SK-N-SH (cell line): ENCODE measurements at regions not wholly inside any gene's neighbourhood (a gene's known extent, or its start where the extent isn't known, plus 50 kb on each side); places are given as distances from the start of the nearest gene placed in this dataset.

Source experiments
- CTCF ChIA-PET: fragments of 300-600, 350-600 bp; formaldehyde crosslinking; extraction: SDS; loops from one replicate; lab custom pipeline; 2021; lab: Yijun Ruan, JAX
- POLR2A ChIA-PET: fragments of 350-600 bp; sonication (Branson Sonifier 250); formaldehyde crosslinking; extraction: SDS; loops from one replicate; lab custom pipeline; 2020; ENCODE audit warnings: antibody characterized with exemption, inconsistent platforms; lab: Yijun Ruan, JAX
- DNase-seq: peaks from one replicate; pipeline ENCODE4 v3.0.0; 2012
- H2AFZ ChIP-seq: fragments of 200-600 bp; sonication (generic); 2 replicates; pipeline ENCODE4 v1.8.1; 2016; ENCODE audit warnings: antibody characterized with exemption, mild to moderate bottlenecking, low read depth
- H3F3A ChIP-seq: fragments of 200-600 bp; sonication (generic); replicated peaks from 2 replicates; pipeline ENCODE3; 2016; ENCODE audit warnings: antibody characterized with exemption, mild to moderate bottlenecking; ENCODE audit not compliant: insufficient read depth
- H3K27ac ChIP-seq, 2 experiments: fragments of 200-500 bp in 1 of 2; fragments of 200-600 bp in 1 of 2; sonication (Bioruptor generic) in 1 of 2; sonication (generic), shearing (Covaris generic) in 1 of 2; 2 replicates each; pipeline versions ENCODE4 v1.5.1 to v1.6.1; 2014 to 2016; ENCODE audit warnings: low read depth in 2 of 2, inconsistent platforms in 1 of 2, low read length in 1 of 2, mild to moderate bottlenecking in 1 of 2, mixed read lengths in 1 of 2
- H3K27me3 ChIP-seq: fragments of 200-600 bp; sonication (generic), shearing (Covaris generic); 2 replicates; pipeline ENCODE4 v1.6.1; 2016; ENCODE audit warnings: mixed run types; ENCODE audit not compliant: insufficient read depth
- H3K36me3 ChIP-seq, 2 experiments: fragments of 200-500 bp in 1 of 2; fragments of 200-600 bp in 1 of 2; sonication (Bioruptor generic) in 1 of 2; sonication (generic) in 1 of 2; replicated peaks in 1 of 2; 2 replicates each; pipeline versions ENCODE3 to v1.5.1; 2014 to 2016; ENCODE audit warnings: low read length in 1 of 2, mild to moderate bottlenecking in 1 of 2; ENCODE audit not compliant: insufficient read depth in 2 of 2, control insufficient read depth in 1 of 2
- H3K4me1 ChIP-seq, 2 experiments: fragments of 200-500 bp in 1 of 2; fragments of 200-600 bp in 1 of 2; sonication (Bioruptor generic) in 1 of 2; sonication (generic), shearing (Covaris generic) in 1 of 2; 2 replicates each; pipeline versions ENCODE4 v1.5.1 to v1.6.1; 2014 to 2016; ENCODE audit warnings: low read depth in 1 of 2, low read length in 1 of 2, mixed run types in 1 of 2; ENCODE audit not compliant: insufficient read depth in 2 of 2, control insufficient read depth in 1 of 2
- H3K4me2 ChIP-seq: fragments of 200-600 bp; sonication (generic), shearing (Covaris generic); 2 replicates; pipeline ENCODE4 v1.6.1; 2017; ENCODE audit warnings: mixed run types
- H3K4me3 ChIP-seq, 2 experiments: fragments of 200-500 bp in 1 of 2; fragments of 200-600 bp in 1 of 2; sonication (Bioruptor generic) in 1 of 2; sonication (generic), shearing (Covaris generic) in 1 of 2; 2 replicates each; pipeline versions ENCODE4 v1.5.1 to v1.8.1; 2014 to 2016; ENCODE audit warnings: low read depth in 2 of 2, inconsistent platforms in 1 of 2, low read length in 1 of 2, mild to moderate bottlenecking in 1 of 2, mixed read lengths in 1 of 2, moderate library complexity in 1 of 2
- H3K79me2 ChIP-seq: fragments of 200-600 bp; sonication (generic); 2 replicates; pipeline ENCODE4 v1.8.1; 2017; ENCODE audit warnings: mild to moderate bottlenecking; ENCODE audit not compliant: insufficient read depth
- H3K9ac ChIP-seq: fragments of 200-600 bp; sonication (generic); 2 replicates; pipeline ENCODE4 v1.6.1; 2017; ENCODE audit warnings: mixed run types
- H3K9me2 ChIP-seq: fragments of 200-600 bp; sonication (generic); 2 replicates; pipeline ENCODE4 v1.6.1; 2017; ENCODE audit warnings: mixed run types
- H3K9me3 ChIP-seq: fragments of 200-600 bp; sonication (generic); 2 replicates; pipeline ENCODE4 v1.6.1; 2017; ENCODE audit warnings: mixed run types, mild to moderate bottlenecking, moderate library complexity
- H4K20me1 ChIP-seq: fragments of 200-600 bp; sonication (generic); 2 replicates; pipeline ENCODE4 v1.6.1; 2017; ENCODE audit warnings: mild to moderate bottlenecking, mixed run types; ENCODE audit not compliant: insufficient read depth
- ELF1 ChIP-seq: IDR thresholded peaks from 2 replicates; pipeline ENCODE4 v1.4.0; 2012
- EZH2phosphoT487 ChIP-seq: fragments of 200-600 bp; sonication (generic); IDR thresholded peaks from 2 replicates; pipeline ENCODE4 v1.6.1; 2017; ENCODE audit warnings: low read depth, mixed run types, mild to moderate bottlenecking, antibody characterized with exemption, moderate library complexity, borderline replicate concordance
- FOSL2 ChIP-seq: IDR thresholded peaks from 2 replicates; pipeline ENCODE4 v1.4.0; 2012; ENCODE audit warnings: low read depth, mild to moderate bottlenecking, moderate library complexity, borderline replicate concordance
- FOXM1 ChIP-seq: IDR thresholded peaks from 2 replicates; pipeline ENCODE4 v1.4.0; 2012; ENCODE audit warnings: low read depth, mild to moderate bottlenecking
- GATA2 ChIP-seq: sonication (generic); formaldehyde crosslinking; IDR thresholded peaks from 2 replicates; pipeline ENCODE4 v1.5.0; 2020; ENCODE audit warnings: mild to moderate bottlenecking, missing genetic modification reagents
- IRF3 ChIP-seq: fragments of 150-350 bp; IDR thresholded peaks from 2 replicates; pipeline ENCODE4 v1.6.1; 2016; ENCODE audit warnings: mild to moderate bottlenecking, low read depth, low read length
- MAX ChIP-seq: IDR thresholded peaks from 2 replicates; pipeline ENCODE4 v1.4.0; 2012; ENCODE audit warnings: low read depth
- MEF2A ChIP-seq: IDR thresholded peaks from 2 replicates; pipeline ENCODE4 v1.4.0; 2012; ENCODE audit warnings: low read depth, borderline replicate concordance
- NFIC ChIP-seq: IDR thresholded peaks from 2 replicates; pipeline ENCODE4 v1.4.0; 2012; ENCODE audit warnings: borderline replicate concordance
- NRF1 ChIP-seq: IDR thresholded peaks from 2 replicates; pipeline ENCODE4 v1.6.1; 2012; ENCODE audit warnings: low read depth, mild to moderate bottlenecking, low read length
- POLR2AphosphoS5 ChIP-seq: IDR thresholded peaks from 2 replicates; pipeline ENCODE4 v1.6.1; 2012; ENCODE audit warnings: low read depth, low read length
- RAD21 ChIP-seq: IDR thresholded peaks from 2 replicates; pipeline ENCODE4 v1.6.1; 2012; ENCODE audit warnings: mild to moderate bottlenecking, low read length
- RCOR1 ChIP-seq: fragments of 150-350 bp; IDR thresholded peaks from 2 replicates; pipeline ENCODE4 v1.6.1; 2017; ENCODE audit warnings: antibody characterized with exemption, low read length
- TCF12 ChIP-seq: IDR thresholded peaks from 2 replicates; pipeline ENCODE4 v1.4.0; 2012
- USF1 ChIP-seq: IDR thresholded peaks from 2 replicates; pipeline ENCODE4 v1.4.0; 2012; ENCODE audit warnings: low read depth, borderline replicate concordance
- ZBTB33 ChIP-seq: IDR thresholded peaks from 2 replicates; pipeline ENCODE4 v1.4.0; 2012; ENCODE audit warnings: low read depth, borderline replicate concordance
- WGBS: methylation state at CpG from one replicate; pipeline ENCODE4 v1.1.6; 2017; ENCODE audit warnings: low lambda C conversion rate; 5-methylcytosine and 5-hydroxymethylcytosine counted together
- TF ChIP-seq, protein P1 (sequence below): IDR thresholded peaks from 2 replicates; pipeline ENCODE4; 2012
- TF ChIP-seq, protein P2 (sequence below): IDR thresholded peaks from 2 replicates; pipeline ENCODE4 v1.6.1; 2012; ENCODE audit warnings: mild to moderate bottlenecking, low read depth, low read length, moderate library complexity
- TF ChIP-seq, protein P3 (sequence below): fragments of 150-350 bp; IDR thresholded peaks from 2 replicates; pipeline ENCODE4 v1.6.1; 2017; ENCODE audit warnings: antibody characterized with exemption, low read length, low read depth, borderline replicate concordance

DNA sequence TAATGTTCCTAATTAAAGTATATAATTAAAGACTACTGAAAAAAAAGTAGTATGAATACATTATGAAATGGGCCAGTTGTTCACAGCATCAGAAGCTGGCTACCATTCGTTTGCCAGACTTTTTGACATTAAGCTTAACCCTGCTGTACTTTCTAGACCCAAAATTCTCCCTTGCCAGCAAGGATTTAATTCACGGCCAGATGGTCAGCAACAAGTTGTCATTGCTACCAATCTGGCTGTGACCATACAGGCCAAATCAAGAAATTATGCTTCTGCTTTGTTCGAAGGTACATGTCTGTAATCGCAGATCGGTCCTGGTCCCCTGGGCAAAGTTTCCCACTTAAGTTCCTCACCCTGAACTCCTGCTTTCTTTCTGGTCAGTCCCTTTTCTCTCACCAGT, 217.7 kb upstream of the ATXN7L3B start:
- Histone ChIP-seq H3F3A (no peaks in the 10 kb centered on the region), H3K27me3 (no peaks in the 10 kb centered on the region; the same call in 1 of the 2 replicates), H3K4me3 (no peak overlapping the region), H3K4me2 (no peak overlapping the region), H3K9me2 (no peaks in the 10 kb centered on the region), H3K4me1 (peaks cover 0 to 5% of the 10 kb centered on the region in 2 experiments; a peak in 1 of 4 replicates), H3K9me3 (no peaks in the 10 kb centered on the region), H3K27ac (no peak overlapping the region), H2AFZ (no peak overlapping the region), H3K36me3 (no peaks in the 10 kb centered on the region), H3K79me2 (no peaks in the 10 kb centered on the region), H4K20me1 (no peaks in the 10 kb centered on the region), H3K9ac (no peak overlapping the region)
- TF ChIP-seq, protein P1, sequence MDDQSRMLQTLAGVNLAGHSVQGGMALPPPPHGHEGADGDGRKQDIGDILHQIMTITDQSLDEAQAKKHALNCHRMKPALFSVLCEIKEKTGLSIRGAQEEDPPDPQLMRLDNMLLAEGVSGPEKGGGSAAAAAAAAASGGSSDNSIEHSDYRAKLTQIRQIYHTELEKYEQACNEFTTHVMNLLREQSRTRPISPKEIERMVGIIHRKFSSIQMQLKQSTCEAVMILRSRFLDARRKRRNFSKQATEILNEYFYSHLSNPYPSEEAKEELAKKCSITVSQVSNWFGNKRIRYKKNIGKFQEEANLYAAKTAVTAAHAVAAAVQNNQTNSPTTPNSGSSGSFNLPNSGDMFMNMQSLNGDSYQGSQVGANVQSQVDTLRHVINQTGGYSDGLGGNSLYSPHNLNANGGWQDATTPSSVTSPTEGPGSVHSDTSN: no peak
- TF ChIP-seq MAX: no peak
- TF ChIP-seq IRF3: no peak
- TF ChIP-seq FOSL2: no peak
- TF ChIP-seq POLR2AphosphoS5: no peak
- no peak for TF ChIP-seq GATA2
- TF ChIP-seq ZBTB33: no peak
- TF ChIP-seq, protein P2, sequence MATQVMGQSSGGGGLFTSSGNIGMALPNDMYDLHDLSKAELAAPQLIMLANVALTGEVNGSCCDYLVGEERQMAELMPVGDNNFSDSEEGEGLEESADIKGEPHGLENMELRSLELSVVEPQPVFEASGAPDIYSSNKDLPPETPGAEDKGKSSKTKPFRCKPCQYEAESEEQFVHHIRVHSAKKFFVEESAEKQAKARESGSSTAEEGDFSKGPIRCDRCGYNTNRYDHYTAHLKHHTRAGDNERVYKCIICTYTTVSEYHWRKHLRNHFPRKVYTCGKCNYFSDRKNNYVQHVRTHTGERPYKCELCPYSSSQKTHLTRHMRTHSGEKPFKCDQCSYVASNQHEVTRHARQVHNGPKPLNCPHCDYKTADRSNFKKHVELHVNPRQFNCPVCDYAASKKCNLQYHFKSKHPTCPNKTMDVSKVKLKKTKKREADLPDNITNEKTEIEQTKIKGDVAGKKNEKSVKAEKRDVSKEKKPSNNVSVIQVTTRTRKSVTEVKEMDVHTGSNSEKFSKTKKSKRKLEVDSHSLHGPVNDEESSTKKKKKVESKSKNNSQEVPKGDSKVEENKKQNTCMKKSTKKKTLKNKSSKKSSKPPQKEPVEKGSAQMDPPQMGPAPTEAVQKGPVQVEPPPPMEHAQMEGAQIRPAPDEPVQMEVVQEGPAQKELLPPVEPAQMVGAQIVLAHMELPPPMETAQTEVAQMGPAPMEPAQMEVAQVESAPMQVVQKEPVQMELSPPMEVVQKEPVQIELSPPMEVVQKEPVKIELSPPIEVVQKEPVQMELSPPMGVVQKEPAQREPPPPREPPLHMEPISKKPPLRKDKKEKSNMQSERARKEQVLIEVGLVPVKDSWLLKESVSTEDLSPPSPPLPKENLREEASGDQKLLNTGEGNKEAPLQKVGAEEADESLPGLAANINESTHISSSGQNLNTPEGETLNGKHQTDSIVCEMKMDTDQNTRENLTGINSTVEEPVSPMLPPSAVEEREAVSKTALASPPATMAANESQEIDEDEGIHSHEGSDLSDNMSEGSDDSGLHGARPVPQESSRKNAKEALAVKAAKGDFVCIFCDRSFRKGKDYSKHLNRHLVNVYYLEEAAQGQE: no peak
- no peak for TF ChIP-seq NFIC
- TF ChIP-seq, protein P3, sequence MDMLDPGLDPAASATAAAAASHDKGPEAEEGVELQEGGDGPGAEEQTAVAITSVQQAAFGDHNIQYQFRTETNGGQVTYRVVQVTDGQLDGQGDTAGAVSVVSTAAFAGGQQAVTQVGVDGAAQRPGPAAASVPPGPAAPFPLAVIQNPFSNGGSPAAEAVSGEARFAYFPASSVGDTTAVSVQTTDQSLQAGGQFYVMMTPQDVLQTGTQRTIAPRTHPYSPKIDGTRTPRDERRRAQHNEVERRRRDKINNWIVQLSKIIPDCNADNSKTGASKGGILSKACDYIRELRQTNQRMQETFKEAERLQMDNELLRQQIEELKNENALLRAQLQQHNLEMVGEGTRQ: no peak
- no peak for TF ChIP-seq RAD21
- TF ChIP-seq RCOR1: no peak
- no peak for TF ChIP-seq FOXM1
- no peak for TF ChIP-seq NRF1
- TF ChIP-seq MEF2A: no peak
- TF ChIP-seq EZH2phosphoT487: no peak
- TF ChIP-seq TCF12: no peak
- no peak for TF ChIP-seq USF1
- no peak for TF ChIP-seq ELF1
- DNase-seq: no peak
- WGBS: 32% methylated on average over 5 of the region's 5 CpGs
- CTCF ChIA-PET: no interaction called here
- POLR2A ChIA-PET: no interaction called here
